ENCODE measurements at regions not wholly inside any gene's neighbourhood (a gene's known extent, or its start where the extent isn't known, plus 50 kb on each side); places are given as distances from the start of the nearest gene placed in this dataset.
"Not testable (repeated sequence)": the region's sequence is repeated elsewhere in the genome, so short reads cannot be mapped to it uniquely, and the experiment has no call there.

- DNase-seq = no peak
These were observed 128.5 kb downstream of the ZNF281 start for GRCh38 chr1:200281201-200281835.

- DNase-seq = peak; percentile 23
These were observed 129.9 kb downstream of the ZNF281 start for GRCh38 chr1:200279810-200280411.

- no peak for DNase-seq
These were observed 133.9 kb downstream of the ZNF281 start for GRCh38 chr1:200275816-200276453.

- DNase-seq = no peak
These were observed 134.4 kb downstream of the ZNF281 start for GRCh38 chr1:200275415-200275814.

GRCh38 chr1:200274116-200274515 is 135.7 kb downstream of the ZNF281 start:
- DNase-seq = no peak

GRCh38 chr1:200272481-200273068 is 137.3 kb downstream of the ZNF281 start:
- DNase-seq = no peak

GRCh38 chr1:200269256-200269655 is 140.6 kb downstream of the ZNF281 start:
- no peak for DNase-seq

GRCh38 chr1:200267937-200268336 is 141.9 kb downstream of the ZNF281 start:
- no peak for DNase-seq

- DNase-seq = no peak
These were observed 142.4 kb downstream of the ZNF281 start for GRCh38 chr1:200267458-200267857.

- no peak for DNase-seq
These were observed 143.0 kb downstream of the ZNF281 start for GRCh38 chr1:200266871-200267270.

- DNase-seq = no peak
These were observed 144.0 kb downstream of the ZNF281 start for GRCh38 chr1:200265881-200266280.

GRCh38 chr1:200265104-200265503 is 144.7 kb downstream of the ZNF281 start:
- DNase-seq = no peak

GRCh38 chr1:200263203-200263602 is 146.6 kb downstream of the ZNF281 start:
- no peak for DNase-seq

GRCh38 chr1:200262326-200262965 is 147.4 kb downstream of the ZNF281 start:
- DNase-seq = no peak

GRCh38 chr1:200260597-200261335 is 149.1 kb downstream of the ZNF281 start:
- DNase-seq = no peak

GRCh38 chr1:200258447-200259375 is 151.1 kb downstream of the ZNF281 start:
- no peak for DNase-seq

GRCh38 chr1:200257235-200257634 is 152.6 kb downstream of the ZNF281 start:
- no peak for DNase-seq

GRCh38 chr1:200254602-200255001 is 155.2 kb downstream of the ZNF281 start:
- not testable (repeated sequence) for DNase-seq

- DNase-seq = no peak
These were observed 155.9 kb downstream of the ZNF281 start for GRCh38 chr1:200253774-200254495.

GRCh38 chr1:200252531-200252930 is 157.3 kb downstream of the ZNF281 start:
- DNase-seq = no peak

- no peak for DNase-seq
These were observed 159.4 kb downstream of the ZNF281 start for GRCh38 chr1:200250469-200250868.

Data from eye (tissue), 1 donor.